Fibroblast of pulmonary artery (primary cell): ENCODE measurements at regions not wholly inside any gene's neighbourhood (a gene's known extent, or its start where the extent isn't known, plus 50 kb on each side); places are given as distances from the start of the nearest gene placed in this dataset.

Source experiments
- DNase-seq: peaks from one replicate; pipeline ENCODE4 v3.0.0-alpha.2; 2010; ENCODE audit warnings: low read depth
- H3K4me3 ChIP-seq: replicated peaks from 2 replicates; pipeline ENCODE4 v1.5.1; 2011; ENCODE audit warnings: low read depth, mild to moderate bottlenecking, control low read depth, low read length, moderate library complexity
- TF ChIP-seq, protein P1 (sequence below): IDR thresholded peaks from 2 replicates; pipeline ENCODE4 v1.5.1; 2011; ENCODE audit warnings: mild to moderate bottlenecking, control low read depth, low read length, inconsistent platforms; ENCODE audit errors: missing control alignments

DNA sequence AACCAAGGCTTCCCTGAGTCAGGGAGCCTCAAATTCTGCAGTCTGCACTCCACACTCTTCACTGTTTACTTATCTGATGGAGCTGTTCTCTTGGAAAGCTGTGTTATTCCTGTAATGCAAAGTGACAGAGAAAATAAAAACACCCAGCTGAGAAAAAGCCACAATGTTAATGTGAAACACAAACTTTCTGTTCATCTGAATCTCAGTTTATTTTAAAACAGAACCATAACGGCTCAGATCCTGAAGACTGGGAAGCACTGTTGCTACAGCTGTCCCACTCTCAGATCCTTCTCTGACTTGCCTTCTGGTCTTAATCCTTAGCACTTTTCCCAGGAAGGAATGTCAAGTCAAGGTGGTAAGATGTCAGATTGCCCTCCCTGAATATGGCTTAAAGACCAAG is 736.6 kb downstream of the DHX35 start:
- H3K4me3 ChIP-seq: no peak overlapping the region
- TF ChIP-seq, protein P1, sequence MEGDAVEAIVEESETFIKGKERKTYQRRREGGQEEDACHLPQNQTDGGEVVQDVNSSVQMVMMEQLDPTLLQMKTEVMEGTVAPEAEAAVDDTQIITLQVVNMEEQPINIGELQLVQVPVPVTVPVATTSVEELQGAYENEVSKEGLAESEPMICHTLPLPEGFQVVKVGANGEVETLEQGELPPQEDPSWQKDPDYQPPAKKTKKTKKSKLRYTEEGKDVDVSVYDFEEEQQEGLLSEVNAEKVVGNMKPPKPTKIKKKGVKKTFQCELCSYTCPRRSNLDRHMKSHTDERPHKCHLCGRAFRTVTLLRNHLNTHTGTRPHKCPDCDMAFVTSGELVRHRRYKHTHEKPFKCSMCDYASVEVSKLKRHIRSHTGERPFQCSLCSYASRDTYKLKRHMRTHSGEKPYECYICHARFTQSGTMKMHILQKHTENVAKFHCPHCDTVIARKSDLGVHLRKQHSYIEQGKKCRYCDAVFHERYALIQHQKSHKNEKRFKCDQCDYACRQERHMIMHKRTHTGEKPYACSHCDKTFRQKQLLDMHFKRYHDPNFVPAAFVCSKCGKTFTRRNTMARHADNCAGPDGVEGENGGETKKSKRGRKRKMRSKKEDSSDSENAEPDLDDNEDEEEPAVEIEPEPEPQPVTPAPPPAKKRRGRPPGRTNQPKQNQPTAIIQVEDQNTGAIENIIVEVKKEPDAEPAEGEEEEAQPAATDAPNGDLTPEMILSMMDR: no peak
- no peak for DNase-seq

DNA sequence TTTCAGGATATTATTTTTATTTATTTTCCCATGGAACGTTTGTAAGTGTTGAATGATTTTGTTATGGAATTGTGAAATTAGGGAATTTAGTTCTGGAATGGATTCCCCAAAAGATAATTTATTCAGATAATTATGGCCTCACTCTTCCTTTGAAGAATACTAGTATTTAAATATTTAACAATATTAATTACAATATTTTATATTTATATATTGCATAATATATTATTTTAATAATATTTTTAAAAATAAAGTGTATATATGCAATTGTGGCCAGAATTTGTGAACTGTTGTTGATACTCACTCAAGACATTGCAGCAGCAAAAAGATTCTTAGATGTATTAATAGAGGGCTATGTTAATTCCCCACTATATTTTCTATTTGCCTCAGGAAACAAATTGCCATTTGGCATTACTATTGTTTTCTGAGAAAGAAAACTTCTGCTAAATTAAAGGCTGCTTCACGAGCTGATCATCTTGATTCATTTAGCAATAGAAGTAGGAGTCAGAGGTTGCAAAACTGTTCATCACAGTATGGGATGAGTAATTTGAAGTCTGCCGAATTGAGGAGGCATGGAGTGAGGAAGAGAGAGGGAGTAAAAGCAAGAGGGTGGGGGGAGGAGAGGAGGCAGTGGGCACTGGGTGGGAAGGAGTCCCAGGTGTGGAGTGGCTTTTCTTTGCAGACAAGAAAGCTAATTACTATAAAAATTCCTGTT is 729.2 kb downstream of the DHX35 start:
- TF ChIP-seq, protein P1: no peak
- H3K4me3 ChIP-seq: no peak overlapping the region
- no peak for DNase-seq

DNA sequence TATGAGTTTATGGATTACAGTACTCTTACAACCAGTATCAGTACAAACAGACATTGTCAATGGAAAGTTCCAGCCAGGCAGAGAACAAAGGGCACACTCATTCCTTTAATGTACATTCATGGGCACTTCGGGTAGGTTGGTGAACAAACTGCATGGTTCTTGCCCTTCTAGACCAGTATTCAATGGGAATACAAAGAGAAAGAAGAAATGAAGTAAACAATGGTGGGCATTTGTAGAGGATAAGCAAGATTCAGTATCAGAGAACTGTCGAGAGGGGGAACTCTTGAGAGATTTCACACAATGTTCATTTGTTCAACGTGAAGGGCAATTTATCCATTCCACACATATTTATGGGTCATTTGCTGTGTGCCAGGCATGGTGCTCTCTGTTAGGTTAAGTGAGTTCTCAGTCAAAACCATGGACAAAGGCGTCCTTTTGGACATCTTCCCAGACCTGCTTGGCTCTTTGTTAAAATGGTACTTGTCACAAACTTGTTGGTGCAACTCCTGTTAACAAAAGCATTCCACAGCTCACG is 714.8 kb downstream of the DHX35 start:
- no peak overlapping the region for H3K4me3 ChIP-seq

DNA sequence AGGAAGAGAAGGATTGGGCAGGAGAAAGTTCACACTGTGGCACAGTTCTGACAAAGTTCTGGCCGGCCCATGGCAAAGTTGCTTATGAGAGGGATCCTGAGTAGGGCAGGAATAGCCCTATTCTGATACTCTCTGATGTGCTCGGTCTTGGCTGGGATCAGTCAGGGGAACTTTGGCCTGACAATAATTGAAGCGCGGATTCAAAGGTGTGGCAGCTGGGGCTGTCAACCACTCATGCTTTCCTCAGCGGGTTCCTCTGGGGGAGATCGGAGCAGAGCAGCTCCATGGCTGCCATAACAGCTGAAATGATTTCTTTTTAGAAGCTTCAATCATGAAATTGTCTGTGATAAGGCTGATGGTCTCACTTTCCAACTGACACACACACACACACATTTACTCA is 714.1 kb downstream of the DHX35 start:
- no peak overlapping the region for H3K4me3 ChIP-seq
- DNase-seq: no peak
- TF ChIP-seq, protein P1: no peak

More for the DNA sequence above, 714.8 kb downstream of the DHX35 start:
- TF ChIP-seq, protein P1: peak; percentile 19
- DNase-seq: peak; percentile 8

DNA sequence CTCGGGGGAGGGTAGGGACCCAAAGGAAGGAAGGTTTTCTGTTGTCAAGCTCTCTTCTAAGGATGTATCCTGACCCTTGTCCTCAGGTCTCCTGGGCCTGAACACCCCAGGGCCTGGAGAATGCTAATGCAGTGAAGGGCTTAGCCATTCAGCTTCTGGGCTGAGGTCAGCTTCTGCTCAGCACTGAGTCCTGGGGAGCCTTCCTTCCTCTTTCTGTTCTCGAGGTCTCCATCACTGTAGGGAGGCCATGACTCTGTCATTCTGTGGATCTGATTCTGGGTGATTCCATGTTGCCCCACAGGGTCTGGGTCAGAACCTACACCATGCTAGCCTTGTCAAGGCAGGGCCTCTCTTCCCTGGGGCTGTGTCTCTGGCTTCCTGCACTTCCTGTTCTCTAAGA is 712.7 kb downstream of the DHX35 start:
- H3K4me3 ChIP-seq: no peak overlapping the region
- TF ChIP-seq, protein P1: no peak
- no peak for DNase-seq

DNA sequence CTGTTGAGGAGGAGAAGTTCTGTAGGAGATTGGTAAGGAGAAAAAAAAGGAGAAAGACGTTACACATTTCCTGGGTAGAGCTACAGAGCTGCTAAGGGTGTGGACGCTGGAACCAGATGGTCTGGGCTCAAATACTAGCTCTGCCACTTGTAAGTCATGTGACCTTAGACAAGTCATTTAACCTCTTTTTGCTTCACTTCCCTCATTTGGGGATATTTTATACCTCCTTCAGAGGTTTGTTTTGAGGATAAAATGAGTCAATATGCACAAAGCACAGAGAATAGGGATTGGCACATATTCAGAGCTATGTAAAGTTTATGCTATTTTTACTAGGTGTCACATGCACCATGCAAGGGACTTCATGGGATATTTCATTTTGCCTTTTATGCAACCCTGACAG is 708.8 kb downstream of the DHX35 start:
- no peak overlapping the region for H3K4me3 ChIP-seq
- no peak for DNase-seq
- TF ChIP-seq, protein P1: no peak

DNA sequence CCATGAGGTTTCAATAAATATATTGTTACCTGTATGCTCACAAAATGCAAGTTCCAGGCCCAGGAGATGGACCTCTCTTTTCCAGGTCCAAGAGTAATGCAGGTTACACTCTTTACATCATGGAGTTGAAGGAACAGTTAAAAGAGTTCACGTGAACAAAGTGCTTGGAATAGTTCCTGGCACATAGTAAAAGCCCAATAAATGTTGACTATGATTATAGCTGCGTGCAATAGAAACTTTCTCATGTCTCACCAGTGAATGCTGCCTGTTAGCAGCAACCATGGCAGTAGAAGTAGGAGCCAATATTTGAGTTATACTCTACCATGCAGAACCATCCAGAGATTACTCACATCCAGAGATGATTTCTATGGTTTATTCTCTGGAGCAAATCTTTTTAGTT is 707.5 kb downstream of the DHX35 start:
- TF ChIP-seq, protein P1: no peak
- no peak for DNase-seq

More for the DNA sequence above, 707.5 kb downstream of the DHX35 start:
- no peak overlapping the region for H3K4me3 ChIP-seq
